BJ (cell line): ENCODE measurements at regions not wholly inside any gene's neighbourhood (a gene's known extent, or its start where the extent isn't known, plus 50 kb on each side); places are given as distances from the start of the nearest gene placed in this dataset.
"Not testable (repeated sequence)": the region's sequence is repeated elsewhere in the genome, so short reads cannot be mapped to it uniquely, and the experiment has no call there.

Source experiments
- CTCF ChIA-PET: fragments of 350-600 bp; formaldehyde crosslinking; extraction: SDS; loops from one replicate; lab custom pipeline; 2021; ENCODE audit warnings: antibody characterized with exemption, inconsistent platforms; lab: Yijun Ruan, JAX
- POLR2A ChIA-PET: fragments of 300-600 bp; sonication (Branson Sonifier 250); formaldehyde crosslinking; extraction: SDS; loops from one replicate; lab custom pipeline; 2021; ENCODE audit warnings: antibody characterized with exemption; lab: Charles Lee
- DNase-seq: peaks from one replicate; pipeline ENCODE4 v3.0.0-alpha.2; 2011; ENCODE audit warnings: low read depth
- H3K27me3 ChIP-seq: 2 replicates; pipeline ENCODE4 v1.6.0; 2011; ENCODE audit warnings: low read length; ENCODE audit not compliant: control insufficient read depth, insufficient read depth
- H3K36me3 ChIP-seq: 2 replicates; pipeline ENCODE4 v1.5.1; 2011; ENCODE audit warnings: low read length; ENCODE audit not compliant: control insufficient read depth, insufficient read depth
- H3K4me3 ChIP-seq: 2 replicates; pipeline ENCODE4 v1.5.1; 2011; ENCODE audit warnings: low read depth, mild to moderate bottlenecking, control low read depth, low read length
- CTCF ChIP-seq: IDR thresholded peaks from 2 replicates; pipeline ENCODE4 v1.5.1; 2011; ENCODE audit warnings: low read depth, mild to moderate bottlenecking, control low read depth, inconsistent platforms, low read length, moderate library complexity; ENCODE audit not compliant: insufficient read depth

GRCh38 chr12:91882910-91883309, 262.7 kb downstream of the BTG1 start:
- POLR2A ChIA-PET = no interaction called here
- H3K27me3 ChIP-seq = no peaks in the 10 kb centered on the region
- H3K36me3 ChIP-seq = no peaks in the 10 kb centered on the region
- TF ChIP-seq CTCF = no peak
- CTCF ChIA-PET = interaction anchor here (1.1 kb wide), 1 partner anchor 17 kb away, joined by 3 read pairs; no protein-coding TSS in a partner anchor
- H3K4me3 ChIP-seq = no peak overlapping the region
- no peak for DNase-seq

- ChIA-PET CTCF (no interaction called here), POLR2A (no interaction called here)
- Histone ChIP-seq H3K36me3 (no peaks in the 10 kb centered on the region), H3K4me3 (no peak overlapping the region), H3K27me3 (no peaks in the 10 kb centered on the region)
- DNase-seq = no peak
- TF ChIP-seq CTCF = no peak
These were observed 265.1 kb downstream of the BTG1 start for GRCh38 chr12:91880528-91880927.

GRCh38 chr12:91877456-91878235, 268.0 kb downstream of the BTG1 start:
- no peak for DNase-seq
- Histone ChIP-seq H3K36me3 (no peaks in the 10 kb centered on the region), H3K27me3 (no peaks in the 10 kb centered on the region), H3K4me3 (no peak overlapping the region)
- TF ChIP-seq CTCF = no peak
- POLR2A ChIA-PET = no interaction called here
- CTCF ChIA-PET = interaction anchor here (0.6 to 1.0 kb wide), 2 partner anchors 66 to 109 kb away, joined by 3 to 4 read pairs; no protein-coding TSS in a partner anchor

GRCh38 chr12:91877022-91877421, 268.6 kb downstream of the BTG1 start:
- H3K36me3 ChIP-seq = no peaks in the 10 kb centered on the region
- no peak for DNase-seq
- TF ChIP-seq CTCF = no peak
- no peak overlapping the region for H3K4me3 ChIP-seq
- no peaks in the 10 kb centered on the region for H3K27me3 ChIP-seq
- ChIA-PET CTCF (interaction anchor here (1.0 kb wide), 1 partner anchor 65 kb away, joined by 3 read pairs; no protein-coding TSS in a partner anchor), POLR2A (no interaction called here)

GRCh38 chr12:91875671-91876070, 270.0 kb downstream of the BTG1 start:
- POLR2A ChIA-PET = not testable (repeated sequence)
- CTCF ChIA-PET = interaction anchor here (0.8 kb wide), 1 partner anchor 16 kb away, joined by 3 read pairs; no protein-coding TSS in a partner anchor

More at GRCh38 chr12:91875671-91876070, 270.0 kb downstream of the BTG1 start:
- DNase-seq, H3K4me3 ChIP-seq, H3K36me3 ChIP-seq, H3K27me3 ChIP-seq: not testable (repeated sequence)
